Sigmoid colon (tissue), 4 donors: ENCODE measurements at regions not wholly inside any gene's neighbourhood (a gene's known extent, or its start where the extent isn't known, plus 50 kb on each side); places are given as distances from the start of the nearest gene placed in this dataset.

ENCODE experiments used
- CTCF ChIP-seq, 4 experiments: fragments of 450-650 bp in 3 of 4; fragments of 200-600 bp in 1 of 4; IDR thresholded peaks; one replicate each; pipeline ENCODE4 v1.5.1; 2016 to 2019; ENCODE audit warnings: antibody characterized with exemption in 4 of 4, mild to moderate bottlenecking in 3 of 4, moderate library complexity in 2 of 4
- POLR2A ChIP-seq, 2 donors: fragments of 450-650 bp; IDR thresholded peaks; one replicate each; pipeline ENCODE4 v1.6.1; 2016; ENCODE audit warnings: antibody characterized with exemption in 2 of 2, mild to moderate bottlenecking in 2 of 2, moderate library complexity in 2 of 2
- POLR2AphosphoS5 ChIP-seq, 4 donors: sonication (generic); formaldehyde crosslinking; IDR thresholded peaks; one replicate each; pipeline ENCODE4 v1.6.1; 2017; ENCODE audit warnings: antibody characterized with exemption in 4 of 4

- TF ChIP-seq CTCF (IDR thresholded peaks at IDR 0.05) (no peak), POLR2A (IDR thresholded peaks at IDR 0.05) (no peak), POLR2AphosphoS5 (IDR thresholded peaks at IDR 0.05) (no peak)
Observed at GRCh38 chr20:55584964-55585363, 420.4 kb downstream of the CBLN4 start.
